ENCODE measurements at regions not wholly inside any gene's neighbourhood (a gene's known extent, or its start where the extent isn't known, plus 50 kb on each side); places are given as distances from the start of the nearest gene placed in this dataset.

DNA sequence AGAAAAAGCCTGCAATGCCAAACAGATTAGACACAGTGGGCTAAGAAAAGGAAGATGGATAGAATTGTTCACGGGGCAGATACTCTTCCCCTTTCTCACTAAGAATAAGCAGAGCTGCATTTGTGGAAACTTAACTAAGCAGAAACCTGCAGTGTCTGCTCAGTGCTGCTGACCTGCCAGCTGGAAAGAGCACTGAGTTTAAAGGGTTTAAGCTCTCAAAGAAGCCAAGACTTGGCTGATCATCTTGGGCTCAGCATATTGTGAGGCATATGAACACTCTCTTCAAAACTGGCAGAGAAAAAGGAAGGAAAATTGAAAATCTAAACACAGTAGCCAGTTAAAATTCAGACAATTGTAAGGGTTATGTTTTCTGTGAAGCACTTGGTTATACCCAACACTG, 711.1 kb upstream of the EPHA7 start:
- TF ChIP-seq, protein P1, sequence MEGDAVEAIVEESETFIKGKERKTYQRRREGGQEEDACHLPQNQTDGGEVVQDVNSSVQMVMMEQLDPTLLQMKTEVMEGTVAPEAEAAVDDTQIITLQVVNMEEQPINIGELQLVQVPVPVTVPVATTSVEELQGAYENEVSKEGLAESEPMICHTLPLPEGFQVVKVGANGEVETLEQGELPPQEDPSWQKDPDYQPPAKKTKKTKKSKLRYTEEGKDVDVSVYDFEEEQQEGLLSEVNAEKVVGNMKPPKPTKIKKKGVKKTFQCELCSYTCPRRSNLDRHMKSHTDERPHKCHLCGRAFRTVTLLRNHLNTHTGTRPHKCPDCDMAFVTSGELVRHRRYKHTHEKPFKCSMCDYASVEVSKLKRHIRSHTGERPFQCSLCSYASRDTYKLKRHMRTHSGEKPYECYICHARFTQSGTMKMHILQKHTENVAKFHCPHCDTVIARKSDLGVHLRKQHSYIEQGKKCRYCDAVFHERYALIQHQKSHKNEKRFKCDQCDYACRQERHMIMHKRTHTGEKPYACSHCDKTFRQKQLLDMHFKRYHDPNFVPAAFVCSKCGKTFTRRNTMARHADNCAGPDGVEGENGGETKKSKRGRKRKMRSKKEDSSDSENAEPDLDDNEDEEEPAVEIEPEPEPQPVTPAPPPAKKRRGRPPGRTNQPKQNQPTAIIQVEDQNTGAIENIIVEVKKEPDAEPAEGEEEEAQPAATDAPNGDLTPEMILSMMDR (IDR thresholded peaks at IDR 0.05) = no peak
- no peak for TF ChIP-seq POLR2A (IDR thresholded peaks at IDR 0.05)

Measured in right lobe of liver (tissue), 4 donors.